ENCODE measurements at regions not wholly inside any gene's neighbourhood (a gene's known extent, or its start where the extent isn't known, plus 50 kb on each side); places are given as distances from the start of the nearest gene placed in this dataset.

GRCh38 chr6:137693711-137694110 is 173.3 kb upstream of the TNFAIP3 start:
- DNase-seq (ENCODE audit: low read depth in 2 of 2), result peak in 1 of 2 donors; percentile 23
- no peak overlapping the region for H3K27ac ChIP-seq (ENCODE audit: insufficient read depth, low read length)
- no peaks in the 10 kb centered on the region for H3K79me2 ChIP-seq (ENCODE audit: control insufficient read depth, insufficient read depth, low read length)
- no peaks in the 10 kb centered on the region for H3K27me3 ChIP-seq (ENCODE audit: control insufficient read depth, insufficient read depth, low read length)
- H3K4me3 ChIP-seq (replicated peaks in 1 of 4; ENCODE audit: control extremely low read depth in 1 of 4, insufficient read depth in 1 of 4, low read depth in 3 of 4, low read length in 4 of 4), result no peak overlapping the region
- no peaks in the 10 kb centered on the region for H4K20me1 ChIP-seq (ENCODE audit: control insufficient read depth, extremely low read depth, insufficient read depth, low read length)
- H3K4me2 ChIP-seq (ENCODE audit: extremely low read depth, insufficient read depth, low read length), result no peak overlapping the region
- no peak for TF ChIP-seq EZH2 (IDR thresholded peaks at IDR 0.05; ENCODE audit: low read length, missing control alignments)
- no peak for TF ChIP-seq CTCF (conservative IDR thresholded peaks at IDR 0.05 in 1 of 2, IDR thresholded peaks at IDR 0.05 in 1 of 2; ENCODE audit: low read depth in 1 of 2, low read length in 2 of 2)
- H2AFZ ChIP-seq (ENCODE audit: low read length), result no peak overlapping the region
- no peaks in the 10 kb centered on the region for H3K9me3 ChIP-seq (ENCODE audit: control insufficient read depth, insufficient read depth, low read depth, low read length)
- no peaks in the 10 kb centered on the region for H3K36me3 ChIP-seq (ENCODE audit: control insufficient read depth, insufficient read depth, low read length)
- no peak overlapping the region for H3K9ac ChIP-seq (ENCODE audit: insufficient read depth, low read length)
- H3K4me1 ChIP-seq (ENCODE audit: control insufficient read depth, extremely low read depth, insufficient read depth, low read length), result peaks cover 4% of the 10 kb centered on the region

- peaks cover 4% of the 10 kb centered on the region for H3K4me1 ChIP-seq (ENCODE audit: control insufficient read depth, extremely low read depth, insufficient read depth, low read length)
- H3K27me3 ChIP-seq (ENCODE audit: control insufficient read depth, insufficient read depth, low read length), result no peaks in the 10 kb centered on the region
- no peaks in the 10 kb centered on the region for H3K36me3 ChIP-seq (ENCODE audit: control insufficient read depth, insufficient read depth, low read length)
- TF ChIP-seq EZH2 (IDR thresholded peaks at IDR 0.05; ENCODE audit: low read length, missing control alignments) (no peak), CTCF (conservative IDR thresholded peaks at IDR 0.05 in 1 of 2, IDR thresholded peaks at IDR 0.05 in 1 of 2; ENCODE audit: low read depth in 1 of 2, low read length in 2 of 2) (no peak)
- H3K4me3 ChIP-seq (replicated peaks in 1 of 4; ENCODE audit: control extremely low read depth in 1 of 4, insufficient read depth in 1 of 4, low read depth in 3 of 4, low read length in 4 of 4), result no peak overlapping the region
- H3K9ac ChIP-seq (ENCODE audit: insufficient read depth, low read length), result no peak overlapping the region
- H3K9me3 ChIP-seq (ENCODE audit: control insufficient read depth, insufficient read depth, low read depth, low read length), result no peaks in the 10 kb centered on the region
- no peak for DNase-seq (ENCODE audit: low read depth in 2 of 2)
- H4K20me1 ChIP-seq (ENCODE audit: control insufficient read depth, extremely low read depth, insufficient read depth, low read length), result no peaks in the 10 kb centered on the region
- H2AFZ ChIP-seq (ENCODE audit: low read length), result no peak overlapping the region
- no peak overlapping the region for H3K4me2 ChIP-seq (ENCODE audit: extremely low read depth, insufficient read depth, low read length)
- no peak overlapping the region for H3K27ac ChIP-seq (ENCODE audit: insufficient read depth, low read length)
- no peaks in the 10 kb centered on the region for H3K79me2 ChIP-seq (ENCODE audit: control insufficient read depth, insufficient read depth, low read length)
Measured at GRCh38 chr6:137696765-137697164, 170.3 kb upstream of the TNFAIP3 start.

GRCh38 chr6:137697267-137697938 is 169.7 kb upstream of the TNFAIP3 start:
- Histone ChIP-seq H3K4me1 (ENCODE audit: control insufficient read depth, extremely low read depth, insufficient read depth, low read length) (peaks cover 4% of the 10 kb centered on the region), H3K4me2 (ENCODE audit: extremely low read depth, insufficient read depth, low read length) (no peak overlapping the region), H3K4me3 (replicated peaks in 1 of 4; ENCODE audit: control extremely low read depth in 1 of 4, insufficient read depth in 1 of 4, low read depth in 3 of 4, low read length in 4 of 4) (no peak overlapping the region), H3K79me2 (ENCODE audit: control insufficient read depth, insufficient read depth, low read length) (no peaks in the 10 kb centered on the region), H3K9me3 (ENCODE audit: control insufficient read depth, insufficient read depth, low read depth, low read length) (no peaks in the 10 kb centered on the region), H3K36me3 (ENCODE audit: control insufficient read depth, insufficient read depth, low read length) (no peaks in the 10 kb centered on the region), H3K27me3 (ENCODE audit: control insufficient read depth, insufficient read depth, low read length) (no peaks in the 10 kb centered on the region), H3K27ac (ENCODE audit: insufficient read depth, low read length) (no peak overlapping the region), H2AFZ (ENCODE audit: low read length) (no peak overlapping the region), H4K20me1 (ENCODE audit: control insufficient read depth, extremely low read depth, insufficient read depth, low read length) (no peaks in the 10 kb centered on the region), H3K9ac (ENCODE audit: insufficient read depth, low read length) (no peak overlapping the region)
- no peak for TF ChIP-seq EZH2 (IDR thresholded peaks at IDR 0.05; ENCODE audit: low read length, missing control alignments)
- no peak for TF ChIP-seq CTCF (conservative IDR thresholded peaks at IDR 0.05 in 1 of 2, IDR thresholded peaks at IDR 0.05 in 1 of 2; ENCODE audit: low read depth in 1 of 2, low read length in 2 of 2)
- DNase-seq (ENCODE audit: low read depth in 2 of 2), result peak; percentile 44 to 83
